ENCODE measurements at regions not wholly inside any gene's neighbourhood (a gene's known extent, or its start where the extent isn't known, plus 50 kb on each side); places are given as distances from the start of the nearest gene placed in this dataset.
"Not testable (repeated sequence)": the region's sequence is repeated elsewhere in the genome, so short reads cannot be mapped to it uniquely, and the experiment has no call there.

GRCh38 chr10:121131014-121131413, 279.9 kb downstream of the WDR11 start:
- Histone ChIP-seq H3K9ac (ENCODE audit: low read length) (no peak overlapping the region), H3K27ac (ENCODE audit: low read depth, low read length) (no peak overlapping the region)

DNA sequence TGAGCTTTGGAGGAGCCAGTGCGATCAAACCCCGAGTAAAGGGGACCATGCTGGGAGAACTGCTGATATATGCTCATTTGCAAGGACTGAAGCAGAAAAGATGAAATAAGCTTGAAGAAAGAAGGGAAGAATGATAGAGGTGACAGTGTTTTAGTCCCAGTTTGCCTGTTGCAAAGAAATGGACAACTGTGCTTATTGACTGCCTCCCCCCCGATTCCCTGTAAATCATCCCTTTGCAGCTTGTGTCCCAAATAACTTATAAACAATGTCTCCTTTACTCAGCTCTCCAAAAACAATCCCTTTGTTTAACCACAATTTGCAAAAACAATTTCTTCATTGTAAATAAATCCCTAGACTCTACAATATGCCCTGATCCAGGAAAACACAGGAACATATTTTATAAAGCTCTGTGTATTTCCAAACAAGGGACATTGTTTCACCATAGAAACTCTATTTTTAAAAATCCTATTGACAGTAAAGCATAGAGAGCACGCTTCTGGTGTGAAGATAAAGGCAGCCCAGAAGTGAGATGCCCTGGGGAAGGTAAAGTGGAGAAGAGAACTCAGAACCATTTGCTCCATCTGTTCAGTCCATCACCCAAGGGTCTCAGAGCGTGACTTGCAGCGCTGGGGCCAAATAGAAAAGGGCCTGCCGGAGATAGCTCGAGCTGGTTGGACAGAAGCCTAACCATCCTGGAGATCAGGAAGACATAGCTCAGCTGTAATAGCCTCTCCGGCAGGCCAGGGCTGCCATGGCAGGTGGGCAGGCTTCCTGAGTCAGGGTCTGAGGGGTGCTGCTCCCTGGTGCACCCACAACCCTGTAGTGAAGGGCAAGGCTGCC, 280.5 kb downstream of the WDR11 start:
- H3K9me3 ChIP-seq (ENCODE audit: low read length): no peaks in the 10 kb centered on the region
- peaks cover 27% of the 10 kb centered on the region for H3K4me1 ChIP-seq (ENCODE audit: insufficient read depth, low read length)
- no peak overlapping the region for H3K4me3 ChIP-seq (ENCODE audit: low read depth in 1 of 2, low read length in 2 of 2)
- no peaks in the 10 kb centered on the region for H3K36me3 ChIP-seq (ENCODE audit: insufficient read depth, low read length)
- H3K27me3 ChIP-seq (ENCODE audit: control insufficient read depth in 1 of 2, insufficient read depth in 2 of 2, low read length in 2 of 2): no peaks in the 10 kb centered on the region
- H3K9ac ChIP-seq (ENCODE audit: low read length): no peak overlapping the region
- no peak overlapping the region for H3K27ac ChIP-seq (ENCODE audit: low read depth, low read length)

More at GRCh38 chr10:121131014-121131413, 279.9 kb downstream of the WDR11 start:
- H3K4me3 ChIP-seq (ENCODE audit: low read depth in 1 of 2, low read length in 2 of 2): no peak overlapping the region
- H3K27me3 ChIP-seq (ENCODE audit: control insufficient read depth in 1 of 2, insufficient read depth in 2 of 2, low read length in 2 of 2): no peaks in the 10 kb centered on the region
- H3K36me3 ChIP-seq (ENCODE audit: insufficient read depth, low read length): no peaks in the 10 kb centered on the region
- peaks cover 21% of the 10 kb centered on the region for H3K4me1 ChIP-seq (ENCODE audit: insufficient read depth, low read length)
- no peaks in the 10 kb centered on the region for H3K9me3 ChIP-seq (ENCODE audit: low read length)

DNA sequence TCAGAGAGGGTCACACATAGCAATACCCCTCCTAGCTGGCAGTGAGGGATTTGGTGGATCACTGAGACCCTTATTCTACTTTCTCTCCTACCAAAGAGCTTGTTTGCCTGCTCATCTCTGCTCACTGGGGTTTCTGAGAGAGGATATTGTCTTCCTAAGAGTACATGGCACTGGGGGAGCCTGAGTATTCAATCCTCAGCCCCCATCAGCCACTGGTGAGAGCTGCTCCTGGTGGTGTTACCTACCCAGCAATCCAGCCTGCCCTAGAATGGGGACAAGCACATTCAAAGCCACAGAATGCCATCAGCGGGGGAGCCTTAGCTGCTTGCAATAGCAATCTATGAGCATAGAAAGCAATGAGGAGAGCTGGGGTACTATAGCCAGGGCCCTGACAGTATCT, 281.1 kb downstream of the WDR11 start:
- no peaks in the 10 kb centered on the region for H3K27me3 ChIP-seq (ENCODE audit: control insufficient read depth in 1 of 2, insufficient read depth in 2 of 2, low read length in 2 of 2)
- no peaks in the 10 kb centered on the region for H3K9me3 ChIP-seq (ENCODE audit: low read length)
- H3K4me1 ChIP-seq (ENCODE audit: insufficient read depth, low read length): peaks cover 27% of the 10 kb centered on the region
- H3K4me3 ChIP-seq (ENCODE audit: low read depth in 1 of 2, low read length in 2 of 2): no peak overlapping the region
- no peak overlapping the region for H3K9ac ChIP-seq (ENCODE audit: low read length)
- no peak overlapping the region for H3K27ac ChIP-seq (ENCODE audit: low read depth, low read length)
- no peaks in the 10 kb centered on the region for H3K36me3 ChIP-seq (ENCODE audit: insufficient read depth, low read length)

DNA sequence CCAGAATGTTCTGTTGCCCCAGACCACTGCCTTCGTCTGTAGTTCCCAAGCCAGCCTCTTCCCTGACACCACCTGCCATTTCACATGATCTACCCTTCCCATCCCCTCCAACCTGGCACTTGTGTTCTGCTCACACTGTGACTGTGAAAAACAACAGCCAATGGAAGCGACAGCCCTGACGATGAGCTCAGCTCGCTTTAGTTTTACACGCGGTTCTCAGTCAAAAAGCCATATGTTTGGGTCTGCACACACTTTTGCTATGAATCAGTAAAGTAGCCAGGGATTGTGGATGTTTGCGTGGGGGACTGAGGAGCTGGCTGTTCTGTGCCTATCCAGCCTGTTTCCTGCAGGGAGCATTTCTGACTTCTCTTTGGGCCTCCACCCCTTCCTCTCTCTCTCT, 282.7 kb downstream of the WDR11 start:
- Histone ChIP-seq H3K4me1 (ENCODE audit: insufficient read depth, low read length) (peaks cover 32% of the 10 kb centered on the region), H3K27ac (ENCODE audit: low read depth, low read length) (no peak overlapping the region), H3K27me3 (ENCODE audit: control insufficient read depth in 1 of 2, insufficient read depth in 2 of 2, low read length in 2 of 2) (no peaks in the 10 kb centered on the region), H3K9ac (ENCODE audit: low read length) (no peak overlapping the region), H3K36me3 (ENCODE audit: insufficient read depth, low read length) (no peaks in the 10 kb centered on the region), H3K4me3 (ENCODE audit: low read depth in 1 of 2, low read length in 2 of 2) (no peak overlapping the region), H3K9me3 (ENCODE audit: low read length) (no peaks in the 10 kb centered on the region)

GRCh38 chr10:121134711-121135110, 283.5 kb downstream of the WDR11 start:
- Histone ChIP-seq H3K36me3 (ENCODE audit: insufficient read depth, low read length) (no peaks in the 10 kb centered on the region), H3K4me3 (ENCODE audit: low read depth in 1 of 2, low read length in 2 of 2) (no peak overlapping the region), H3K27ac (ENCODE audit: low read depth, low read length) (no peak overlapping the region), H3K4me1 (ENCODE audit: insufficient read depth, low read length) (peaks cover 38% of the 10 kb centered on the region), H3K9ac (ENCODE audit: low read length) (no peak overlapping the region), H3K9me3 (ENCODE audit: low read length) (no peaks in the 10 kb centered on the region), H3K27me3 (ENCODE audit: control insufficient read depth in 1 of 2, insufficient read depth in 2 of 2, low read length in 2 of 2) (no peaks in the 10 kb centered on the region)

GRCh38 chr10:121135512-121135911, 284.4 kb downstream of the WDR11 start:
- Histone ChIP-seq H3K4me3 (ENCODE audit: low read depth in 1 of 2, low read length in 2 of 2) (no peak overlapping the region), H3K27ac (ENCODE audit: low read depth, low read length) (no peak overlapping the region), H3K27me3 (ENCODE audit: control insufficient read depth in 1 of 2, insufficient read depth in 2 of 2, low read length in 2 of 2) (no peaks in the 10 kb centered on the region), H3K4me1 (ENCODE audit: insufficient read depth, low read length) (peaks cover 46% of the 10 kb centered on the region), H3K9ac (ENCODE audit: low read length) (no peak overlapping the region), H3K9me3 (ENCODE audit: low read length) (no peaks in the 10 kb centered on the region), H3K36me3 (ENCODE audit: insufficient read depth, low read length) (no peaks in the 10 kb centered on the region)

- H3K27me3 ChIP-seq (ENCODE audit: control insufficient read depth in 1 of 2, insufficient read depth in 2 of 2, low read length in 2 of 2): no peaks in the 10 kb centered on the region
- no peak overlapping the region for H3K9ac ChIP-seq (ENCODE audit: low read length)
- H3K4me1 ChIP-seq (ENCODE audit: insufficient read depth, low read length): peaks cover 46% of the 10 kb centered on the region
- no peaks in the 10 kb centered on the region for H3K36me3 ChIP-seq (ENCODE audit: insufficient read depth, low read length)
- no peak overlapping the region for H3K4me3 ChIP-seq (ENCODE audit: low read depth in 1 of 2, low read length in 2 of 2)
- H3K9me3 ChIP-seq (ENCODE audit: low read length): no peaks in the 10 kb centered on the region
- peak overlapping the region; percentile 70 for H3K27ac ChIP-seq (ENCODE audit: low read depth, low read length)
Observed at GRCh38 chr10:121137533-121137932, 286.4 kb downstream of the WDR11 start.

GRCh38 chr10:121138112-121138860, 287.1 kb downstream of the WDR11 start:
- Histone ChIP-seq H3K4me1 (ENCODE audit: insufficient read depth, low read length) (peaks cover 46% of the 10 kb centered on the region), H3K9ac (ENCODE audit: low read length) (no peak overlapping the region), H3K27ac (ENCODE audit: low read depth, low read length) (peak overlapping the region; percentile 70), H3K9me3 (ENCODE audit: low read length) (no peaks in the 10 kb centered on the region), H3K36me3 (ENCODE audit: insufficient read depth, low read length) (no peaks in the 10 kb centered on the region), H3K27me3 (ENCODE audit: control insufficient read depth in 1 of 2, insufficient read depth in 2 of 2, low read length in 2 of 2) (no peaks in the 10 kb centered on the region), H3K4me3 (ENCODE audit: low read depth in 1 of 2, low read length in 2 of 2) (no peak overlapping the region)

GRCh38 chr10:121138918-121139317, 287.8 kb downstream of the WDR11 start:
- H3K27me3 ChIP-seq (ENCODE audit: control insufficient read depth in 1 of 2, insufficient read depth in 2 of 2, low read length in 2 of 2): no peaks in the 10 kb centered on the region
- no peaks in the 10 kb centered on the region for H3K9me3 ChIP-seq (ENCODE audit: low read length)
- no peak overlapping the region for H3K9ac ChIP-seq (ENCODE audit: low read length)
- peaks cover 46% of the 10 kb centered on the region for H3K4me1 ChIP-seq (ENCODE audit: insufficient read depth, low read length)
- peak overlapping the region; percentile 70 for H3K27ac ChIP-seq (ENCODE audit: low read depth, low read length)
- H3K4me3 ChIP-seq (ENCODE audit: low read depth in 1 of 2, low read length in 2 of 2): no peak overlapping the region
- no peaks in the 10 kb centered on the region for H3K36me3 ChIP-seq (ENCODE audit: insufficient read depth, low read length)

DNA sequence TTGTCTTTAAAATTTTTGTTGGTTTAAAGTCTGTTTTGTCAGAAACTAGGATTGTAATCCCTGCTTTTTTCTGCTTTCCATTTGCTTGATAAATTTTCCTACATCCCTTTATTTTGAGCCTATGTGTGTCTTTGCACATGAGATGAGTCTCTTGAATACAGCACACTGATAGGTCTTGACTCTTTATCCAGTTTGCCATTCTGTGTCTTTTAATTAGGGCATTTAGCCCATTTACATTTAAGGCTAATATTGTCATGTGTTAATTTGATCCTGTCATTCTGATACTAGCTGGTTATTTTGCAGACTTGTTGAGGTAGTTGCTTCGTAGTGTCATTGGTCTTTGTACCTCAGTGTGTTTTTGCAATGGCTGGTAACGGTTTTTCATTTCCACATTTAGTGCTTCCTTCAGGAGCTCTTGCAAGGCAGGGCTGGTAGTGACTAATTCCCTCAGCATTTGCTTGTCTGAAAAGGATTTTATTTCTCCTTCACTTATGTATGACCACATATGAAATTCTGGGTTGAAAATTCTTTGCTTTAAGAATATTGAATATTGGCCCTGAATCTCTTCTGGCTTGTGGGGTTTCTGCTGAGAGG, 294.7 kb downstream of the WDR11 start:
- H3K27ac ChIP-seq (ENCODE audit: low read depth, low read length); H3K9ac ChIP-seq (ENCODE audit: low read length); H3K4me3 ChIP-seq (ENCODE audit: low read depth in 1 of 2, low read length in 2 of 2); H3K4me1 ChIP-seq (ENCODE audit: insufficient read depth, low read length); H3K36me3 ChIP-seq (ENCODE audit: insufficient read depth, low read length); H3K27me3 ChIP-seq (ENCODE audit: control insufficient read depth in 1 of 2, insufficient read depth in 2 of 2, low read length in 2 of 2); H3K9me3 ChIP-seq (ENCODE audit: low read length): not testable (repeated sequence)

DNA sequence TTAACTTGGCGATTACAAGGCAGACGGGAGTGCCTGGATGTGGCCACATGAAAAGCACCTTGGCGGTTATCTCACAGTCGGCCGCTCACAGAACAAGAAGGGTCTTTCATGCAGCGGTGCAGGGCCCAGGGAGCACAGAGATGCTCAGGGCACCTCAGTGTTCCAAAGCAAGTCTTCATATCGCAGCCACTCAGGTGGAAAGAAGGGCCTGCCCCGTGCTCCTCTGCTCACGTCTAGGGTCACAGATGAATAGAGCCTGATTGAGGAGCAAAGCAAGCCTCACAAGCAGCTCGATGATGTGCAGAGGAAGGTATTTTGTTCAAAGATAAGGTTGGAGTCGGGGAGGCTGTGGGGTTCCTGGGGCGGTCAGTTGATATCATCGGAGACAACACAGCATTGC, 297.8 kb downstream of the WDR11 start:
- Histone ChIP-seq H3K9ac (ENCODE audit: low read length) (no peak overlapping the region), H3K9me3 (ENCODE audit: low read length) (peaks cover 3% of the 10 kb centered on the region), H3K4me1 (ENCODE audit: insufficient read depth, low read length) (no peaks in the 10 kb centered on the region), H3K27ac (ENCODE audit: low read depth, low read length) (no peak overlapping the region), H3K36me3 (ENCODE audit: insufficient read depth, low read length) (no peaks in the 10 kb centered on the region), H3K4me3 (ENCODE audit: low read depth in 1 of 2, low read length in 2 of 2) (no peak overlapping the region), H3K27me3 (ENCODE audit: control insufficient read depth in 1 of 2, insufficient read depth in 2 of 2, low read length in 2 of 2) (no peaks in the 10 kb centered on the region)

Data from muscle layer of colon (tissue), 2 donors.